Urinary bladder (tissue), 3 donors: ENCODE measurements at regions not wholly inside any gene's neighbourhood (a gene's known extent, or its start where the extent isn't known, plus 50 kb on each side); places are given as distances from the start of the nearest gene placed in this dataset.

Experiments
- DNase-seq: peaks from one replicate; pipeline ENCODE4 v3.0.0-alpha.2; 2015; ENCODE audit errors: extremely low spot score
- H3K27ac ChIP-seq: one replicate; pipeline ENCODE4 v1.5.1; 2013; ENCODE audit warnings: low read depth, mild to moderate bottlenecking, moderate library complexity
- H3K36me3 ChIP-seq: one replicate; pipeline ENCODE4 v1.6.1; 2013; ENCODE audit warnings: mild to moderate bottlenecking, moderate library complexity; ENCODE audit not compliant: insufficient read depth
- H3K4me1 ChIP-seq: one replicate; pipeline ENCODE4 v1.6.1; 2013; ENCODE audit warnings: mild to moderate bottlenecking, moderate library complexity; ENCODE audit not compliant: insufficient read depth
- H3K4me3 ChIP-seq: one replicate; pipeline ENCODE4 v1.5.1; 2013; ENCODE audit warnings: low read depth, low read length
- WGBS: extraction: QIAGEN DNeasy Blood & Tissue Kit; methylation state at CpG from one replicate; pipeline ENCODE4 v1.1.7; 2013; 5-methylcytosine and 5-hydroxymethylcytosine counted together
- donor health status: healthy with polysubstance abuse.
- donor health status: healthy.

GRCh38 chr6:147892476-147892875 is 384.0 kb downstream of the SAMD5 start:
- Histone ChIP-seq H3K27ac (no peak overlapping the region), H3K4me3 (no peak overlapping the region), H3K36me3 (no peaks in the 10 kb centered on the region), H3K4me1 (no peaks in the 10 kb centered on the region)
- no peak for DNase-seq
- 65% methylated on average over 3 of the region's 3 CpGs for WGBS

- no peak overlapping the region for H3K27ac ChIP-seq
- no peak for DNase-seq
- H3K36me3 ChIP-seq: no peaks in the 10 kb centered on the region
- H3K4me3 ChIP-seq: no peak overlapping the region
- H3K4me1 ChIP-seq: no peaks in the 10 kb centered on the region
- 93% methylated on average over 4 of the region's 4 CpGs for WGBS
Observed at GRCh38 chr6:147895272-147895671, 386.8 kb downstream of the SAMD5 start.

DNA sequence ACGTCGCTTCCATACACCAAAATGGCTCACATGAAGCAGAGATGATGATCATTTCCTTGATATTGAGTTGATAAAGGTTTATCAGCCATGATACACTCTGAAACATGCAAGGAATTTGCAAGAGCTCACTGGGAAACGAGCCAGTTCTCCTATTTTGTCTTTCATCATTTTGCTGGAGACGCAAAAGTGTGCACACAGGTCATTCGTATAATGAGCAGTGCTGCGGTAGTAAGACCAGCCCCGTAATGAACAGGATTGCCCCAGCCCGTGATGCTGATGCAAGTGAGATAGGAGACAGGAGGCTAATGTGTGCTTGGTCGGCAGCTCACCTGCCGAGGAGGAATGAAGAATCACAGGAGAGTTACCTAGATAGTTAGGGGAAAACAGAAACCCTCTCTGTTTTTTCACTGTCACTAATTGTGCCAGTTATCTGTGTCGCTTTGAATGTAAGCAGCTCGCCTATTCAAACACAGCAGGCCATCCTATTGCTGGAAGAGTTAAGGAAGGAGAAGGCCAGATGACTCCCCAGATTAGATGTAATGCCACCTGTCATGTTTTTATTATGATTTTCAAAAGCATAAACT is 391.8 kb downstream of the SAMD5 start:
- Histone ChIP-seq H3K4me1 (no peaks in the 10 kb centered on the region), H3K27ac (no peak overlapping the region), H3K4me3 (no peak overlapping the region), H3K36me3 (no peaks in the 10 kb centered on the region)
- DNase-seq: no peak
- 80% methylated on average over 12 of the region's 12 CpGs for WGBS

GRCh38 chr6:147903321-147903720 is 394.8 kb downstream of the SAMD5 start:
- H3K27ac ChIP-seq: no peak overlapping the region
- H3K36me3 ChIP-seq: no peaks in the 10 kb centered on the region
- WGBS: 84% methylated on average over 4 of the region's 4 CpGs
- no peaks in the 10 kb centered on the region for H3K4me1 ChIP-seq
- H3K4me3 ChIP-seq: no peak overlapping the region
- DNase-seq: no peak

DNA sequence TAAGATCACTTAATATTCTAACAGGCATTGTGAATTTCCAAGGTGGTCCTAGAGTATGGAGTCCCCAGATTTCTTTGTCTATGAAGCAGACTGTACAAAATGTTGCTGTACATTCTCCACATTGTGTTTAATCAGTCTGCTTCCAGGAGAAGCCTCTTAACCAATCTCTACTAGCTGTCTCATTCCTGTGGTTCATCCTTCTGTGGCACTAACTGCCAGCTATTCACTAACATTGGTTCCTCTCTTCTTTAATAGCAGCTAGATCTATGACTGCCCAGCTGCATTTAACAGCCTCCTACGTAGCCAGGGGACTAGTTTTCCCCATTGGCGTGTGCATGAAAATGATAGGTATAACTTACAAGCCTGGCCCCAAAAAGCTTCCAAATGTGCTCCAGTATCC is 395.4 kb downstream of the SAMD5 start:
- no peak overlapping the region for H3K27ac ChIP-seq
- no peak overlapping the region for H3K4me3 ChIP-seq
- no peaks in the 10 kb centered on the region for H3K36me3 ChIP-seq
- DNase-seq: no peak
- no peaks in the 10 kb centered on the region for H3K4me1 ChIP-seq
- 98% methylated on average over 2 of the region's 2 CpGs for WGBS

- no peaks in the 10 kb centered on the region for H3K36me3 ChIP-seq
- no peaks in the 10 kb centered on the region for H3K4me1 ChIP-seq
- no peak for DNase-seq
- 97% methylated on average over 4 of the region's 4 CpGs for WGBS
- no peak overlapping the region for H3K27ac ChIP-seq
- no peak overlapping the region for H3K4me3 ChIP-seq
Observed at GRCh38 chr6:147904416-147904815, 395.9 kb downstream of the SAMD5 start.

DNA sequence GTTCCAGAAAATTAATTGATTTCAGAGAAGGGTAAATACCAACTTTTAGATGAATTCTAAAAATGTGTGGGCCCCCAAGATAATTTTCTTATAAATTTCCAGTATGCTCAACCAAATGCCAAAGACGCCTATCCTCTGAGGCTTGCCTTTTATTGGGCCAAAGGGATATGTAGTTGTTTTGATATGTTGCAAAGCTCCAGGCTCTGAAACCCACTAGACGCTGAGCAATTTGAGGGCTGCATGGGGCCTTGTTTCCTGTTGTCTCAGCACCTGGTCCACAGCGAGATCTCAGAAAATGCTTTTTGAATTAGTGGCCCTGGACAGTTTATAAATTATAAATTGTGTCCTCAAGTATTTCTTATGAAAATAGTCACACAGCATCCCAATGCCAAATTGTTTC is 397.2 kb downstream of the SAMD5 start:
- H3K4me1 ChIP-seq: no peaks in the 10 kb centered on the region
- H3K27ac ChIP-seq: no peak overlapping the region
- no peaks in the 10 kb centered on the region for H3K36me3 ChIP-seq
- WGBS: 66% methylated on average over 3 of the region's 3 CpGs
- H3K4me3 ChIP-seq: no peak overlapping the region
- DNase-seq: no peak

DNA sequence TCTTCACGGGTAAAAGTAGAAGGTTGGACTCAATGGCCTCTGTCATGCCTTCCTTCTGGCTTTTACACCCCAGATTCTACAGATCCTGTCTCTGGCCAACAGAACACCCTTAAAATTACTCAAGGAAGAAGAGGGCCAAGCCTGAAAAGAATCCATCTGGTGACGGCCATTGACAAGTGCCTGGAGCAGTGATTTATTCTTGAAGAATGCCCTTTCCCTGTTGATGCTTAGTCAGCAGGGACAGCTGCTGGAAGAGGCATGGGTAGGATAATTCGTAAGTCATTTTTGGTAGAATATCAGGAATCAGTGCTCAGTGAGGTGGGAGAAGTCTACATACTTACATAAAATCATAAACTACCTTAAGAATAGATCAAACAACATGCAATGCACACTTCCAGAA is 397.9 kb downstream of the SAMD5 start:
- Histone ChIP-seq H3K4me1 (no peaks in the 10 kb centered on the region), H3K36me3 (no peaks in the 10 kb centered on the region), H3K27ac (no peak overlapping the region), H3K4me3 (no peak overlapping the region)
- no peak for DNase-seq
- WGBS: 71% methylated on average over 3 of the region's 3 CpGs

- Histone ChIP-seq H3K27ac (no peak overlapping the region), H3K36me3 (no peaks in the 10 kb centered on the region), H3K4me3 (no peak overlapping the region), H3K4me1 (no peaks in the 10 kb centered on the region)
- WGBS: 84% methylated on average over 7 of the region's 7 CpGs
- DNase-seq: no peak
Observed at GRCh38 chr6:147909640-147910039, 401.1 kb downstream of the SAMD5 start.

DNA sequence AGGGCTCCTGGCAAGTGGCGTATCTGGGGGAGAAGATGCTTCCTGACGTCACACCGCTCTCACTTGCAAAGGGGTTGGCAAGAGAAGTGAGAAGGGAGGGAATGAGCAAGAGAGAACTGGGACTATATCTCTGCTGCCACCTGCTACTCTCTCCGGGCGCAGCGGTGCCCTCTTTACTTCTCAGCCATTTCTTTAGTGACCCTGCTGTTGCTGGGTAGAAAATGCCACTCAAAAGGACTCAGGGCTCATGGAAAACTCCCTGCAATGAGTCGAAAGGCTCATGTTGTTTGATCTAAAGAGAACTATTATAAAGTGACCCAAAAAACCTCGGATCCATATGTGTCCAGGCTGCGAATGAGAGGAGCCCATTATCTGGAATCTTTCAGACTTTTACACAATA is 401.8 kb downstream of the SAMD5 start:
- 94% methylated on average over 9 of the region's 9 CpGs for WGBS
- DNase-seq: no peak
- Histone ChIP-seq H3K36me3 (no peaks in the 10 kb centered on the region), H3K4me3 (no peak overlapping the region), H3K4me1 (no peaks in the 10 kb centered on the region), H3K27ac (no peak overlapping the region)

DNA sequence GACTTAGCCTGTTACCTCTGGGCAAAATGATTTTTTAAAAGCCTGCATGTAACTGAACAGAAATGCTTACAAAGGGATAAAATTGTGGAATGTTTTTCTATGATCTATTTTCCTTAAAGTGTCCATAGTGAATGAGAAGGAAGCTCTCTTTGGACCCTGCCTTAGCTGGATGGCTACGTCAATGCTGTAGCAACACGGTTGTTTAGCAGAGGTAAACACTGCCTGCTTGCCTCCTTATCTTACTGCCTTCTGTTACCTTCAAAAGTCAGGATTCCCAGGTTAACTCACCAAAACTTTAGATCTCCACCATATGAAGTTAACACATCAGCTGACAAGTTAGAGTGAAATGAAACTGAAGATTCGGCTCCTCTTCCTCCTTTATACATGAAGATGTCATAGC is 402.6 kb downstream of the SAMD5 start:
- no peaks in the 10 kb centered on the region for H3K4me1 ChIP-seq
- no peak for DNase-seq
- no peak overlapping the region for H3K27ac ChIP-seq
- 95% methylated on average over 3 of the region's 3 CpGs for WGBS
- H3K36me3 ChIP-seq: no peaks in the 10 kb centered on the region
- no peak overlapping the region for H3K4me3 ChIP-seq

DNA sequence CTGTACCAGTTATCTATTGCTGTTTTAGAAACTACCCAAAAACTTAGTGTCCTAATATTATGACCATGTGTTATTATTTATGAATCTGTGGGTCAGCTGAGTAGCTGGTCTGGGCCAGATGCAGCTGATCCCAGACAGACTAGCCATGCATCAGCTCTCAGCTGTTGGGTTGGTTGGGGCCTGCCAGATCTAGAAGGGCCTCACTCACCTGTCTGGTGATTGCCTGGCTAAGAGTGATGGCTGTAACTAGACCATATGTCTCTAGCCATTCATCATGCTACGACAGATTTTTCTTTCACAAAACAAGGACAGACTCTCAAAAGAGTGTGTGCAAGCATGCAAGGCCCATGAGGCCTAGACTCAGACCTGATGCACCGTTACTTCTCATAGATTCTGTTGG is 403.2 kb downstream of the SAMD5 start:
- no peak for DNase-seq
- 89% methylated on average over 2 of the region's 2 CpGs for WGBS
- Histone ChIP-seq H3K27ac (no peak overlapping the region), H3K4me1 (no peaks in the 10 kb centered on the region), H3K36me3 (no peaks in the 10 kb centered on the region), H3K4me3 (no peak overlapping the region)

- H3K4me3 ChIP-seq: no peak overlapping the region
- H3K36me3 ChIP-seq: peaks cover 1% of the 10 kb centered on the region
- no peak overlapping the region for H3K27ac ChIP-seq
- H3K4me1 ChIP-seq: no peaks in the 10 kb centered on the region
- WGBS: 35% methylated on average over 7 of the region's 7 CpGs
- DNase-seq: no peak
Observed at GRCh38 chr6:147922799-147923198, 414.3 kb downstream of the SAMD5 start.

- H3K27ac ChIP-seq: no peak overlapping the region
- H3K4me1 ChIP-seq: no peaks in the 10 kb centered on the region
- 91% methylated on average over 1 of the region's 1 CpG for WGBS
- H3K4me3 ChIP-seq: no peak overlapping the region
- DNase-seq: no peak
- peaks cover 1% of the 10 kb centered on the region for H3K36me3 ChIP-seq
Observed at GRCh38 chr6:147924598-147924997, 416.1 kb downstream of the SAMD5 start.

DNA sequence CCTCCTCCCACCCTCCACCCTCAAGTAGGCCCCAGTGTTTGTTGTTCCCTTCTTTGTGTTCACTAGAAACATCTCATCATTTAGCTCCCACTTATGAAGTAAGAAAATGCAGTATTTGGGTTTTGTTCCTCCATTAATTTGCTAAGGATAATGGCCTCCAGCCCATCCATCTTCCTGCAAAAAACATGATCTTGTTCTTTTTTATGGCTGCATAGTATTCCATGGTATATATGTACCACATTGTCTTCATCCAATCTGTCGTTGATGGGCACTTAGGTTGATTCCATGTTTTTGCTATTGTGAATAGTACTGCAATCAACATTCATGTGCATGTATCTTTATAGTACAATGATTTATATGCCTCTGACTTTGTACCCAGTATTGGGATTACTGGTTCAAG is 416.8 kb upstream of the SASH1 start:
- WGBS: 92% methylated on average over 1 of the region's 1 CpG
- no peak overlapping the region for H3K27ac ChIP-seq
- H3K4me1 ChIP-seq: no peaks in the 10 kb centered on the region
- peaks cover 1% of the 10 kb centered on the region for H3K36me3 ChIP-seq
- no peak for DNase-seq
- no peak overlapping the region for H3K4me3 ChIP-seq
